NCI-H82 treated with DMSO at 0.1 percent for 48 hours (cell line): ENCODE measurements at regions not wholly inside any gene's neighbourhood (a gene's known extent, or its start where the extent isn't known, plus 50 kb on each side); places are given as distances from the start of the nearest gene placed in this dataset.
"Not testable (repeated sequence)": the region's sequence is repeated elsewhere in the genome, so short reads cannot be mapped to it uniquely, and the experiment has no call there.

Experiments
- DNase-seq: peaks from one replicate; lab custom pipeline; 2025; ENCODE audit not compliant: unreplicated experiment; lab: John Stamatoyannopoulos, UW

DNA sequence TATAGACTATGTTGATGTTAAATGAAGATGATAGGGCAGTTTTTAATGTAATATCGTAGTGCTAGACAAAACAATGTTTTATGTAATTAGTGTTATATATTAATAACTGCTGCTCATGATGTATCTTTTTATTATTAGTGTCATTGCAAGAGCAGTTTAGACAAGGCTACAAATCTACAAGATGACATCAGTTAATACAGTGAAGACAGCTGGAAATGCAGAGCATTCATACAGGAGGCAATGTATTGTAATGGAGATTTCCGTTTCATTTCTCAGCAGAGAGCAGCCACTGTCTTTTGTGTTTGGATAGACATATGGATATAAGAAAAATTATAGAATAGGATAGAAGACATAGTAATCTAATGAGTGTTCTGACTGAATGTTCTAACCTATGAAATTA, 178.0 kb downstream of the FOXG1 start:
- DNase-seq: no peak

DNA sequence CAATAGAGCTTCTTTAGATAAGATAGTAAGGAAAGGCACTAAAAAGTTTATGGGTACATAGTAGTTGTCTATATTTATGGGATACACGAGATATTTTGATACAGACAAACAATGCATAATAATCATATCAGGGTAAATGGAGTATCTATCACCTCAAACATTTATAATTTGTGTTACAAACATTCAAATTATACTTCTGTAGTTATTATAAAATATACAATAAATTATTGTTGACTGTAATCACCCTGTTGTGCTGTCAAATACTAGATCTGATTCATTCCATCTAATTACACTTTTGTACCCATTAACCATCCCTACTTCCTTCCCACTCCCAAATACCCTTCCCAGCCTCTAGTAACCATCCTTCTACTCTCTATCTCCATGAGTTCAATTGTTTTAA, 179.7 kb downstream of the FOXG1 start:
- DNase-seq: no peak

DNA sequence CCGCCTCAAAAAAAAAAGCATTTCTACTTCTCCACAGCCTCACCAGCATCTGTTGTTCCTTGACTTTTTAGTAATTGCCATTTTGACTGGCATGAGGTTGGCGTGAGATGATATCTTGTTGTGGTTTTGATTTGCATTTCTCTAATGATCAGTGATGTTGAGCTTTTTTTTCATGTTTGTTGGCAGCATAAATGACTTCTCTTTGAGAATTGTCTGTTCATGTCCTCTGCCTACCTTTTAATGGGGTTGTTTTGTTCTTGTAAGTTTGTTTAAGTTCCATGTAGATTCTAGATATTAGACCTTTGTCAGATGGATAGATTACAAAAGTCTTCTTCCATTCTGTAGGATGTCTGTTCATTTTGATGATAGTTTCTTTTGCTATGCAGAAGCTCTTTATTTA, 182.9 kb downstream of the FOXG1 start:
- no peak for DNase-seq

DNA sequence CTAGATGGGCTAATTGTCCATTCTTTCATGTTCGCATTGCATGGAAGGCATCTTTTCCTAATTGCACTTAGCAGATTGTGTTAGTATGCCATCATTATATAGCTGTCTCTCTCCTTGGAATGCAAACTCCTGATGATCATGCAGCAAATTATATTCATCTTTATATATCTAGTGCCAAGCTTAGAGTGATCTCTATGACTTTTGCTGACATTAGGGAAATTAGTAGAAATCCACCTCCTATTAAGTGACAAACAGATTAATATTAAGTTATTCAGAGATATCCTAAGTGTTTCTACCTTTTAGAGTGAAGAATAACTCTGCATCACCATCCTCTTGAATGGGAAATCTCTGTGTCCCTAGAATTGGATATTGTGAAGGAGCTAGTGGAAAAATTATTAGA, 185.6 kb downstream of the FOXG1 start:
- no peak for DNase-seq

DNA sequence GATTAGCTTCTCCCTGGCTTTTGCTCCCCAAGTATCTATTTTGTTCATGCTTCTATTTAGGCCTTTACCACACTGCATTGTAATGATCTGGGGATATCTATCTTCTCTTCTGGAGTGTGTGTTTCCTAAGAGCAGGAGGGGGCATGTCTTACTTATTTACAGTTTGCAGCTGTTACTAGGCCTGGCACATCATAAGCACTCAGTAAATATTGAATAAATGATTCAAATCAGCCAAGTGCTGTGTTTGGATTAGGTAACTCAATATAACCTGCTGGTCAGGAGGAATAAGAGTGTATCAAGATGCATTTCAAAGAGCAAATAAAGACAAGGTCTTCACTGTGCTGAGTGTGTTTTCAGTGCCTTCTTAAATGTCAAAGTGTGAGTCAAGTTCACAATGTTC, 186.1 kb downstream of the FOXG1 start:
- DNase-seq: no peak

DNA sequence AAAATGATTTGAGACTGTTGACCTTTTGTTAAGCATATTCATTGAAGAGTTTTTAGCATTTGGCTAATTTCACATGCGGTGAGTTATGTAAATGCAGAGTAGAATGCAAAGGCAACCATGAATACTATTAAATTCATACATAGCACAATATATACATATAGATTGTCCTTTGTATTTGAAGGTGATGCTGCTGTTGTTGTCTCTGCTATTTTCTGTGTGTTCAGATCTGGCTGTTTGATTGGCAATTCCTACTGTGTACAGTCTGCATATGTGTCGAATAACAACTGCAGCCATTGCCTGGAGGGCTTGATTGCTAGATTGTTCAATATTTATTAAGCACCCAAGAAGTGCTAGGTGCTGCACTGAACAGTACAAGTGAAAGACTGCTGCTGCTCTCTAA, 187.4 kb downstream of the FOXG1 start:
- DNase-seq: no peak

DNA sequence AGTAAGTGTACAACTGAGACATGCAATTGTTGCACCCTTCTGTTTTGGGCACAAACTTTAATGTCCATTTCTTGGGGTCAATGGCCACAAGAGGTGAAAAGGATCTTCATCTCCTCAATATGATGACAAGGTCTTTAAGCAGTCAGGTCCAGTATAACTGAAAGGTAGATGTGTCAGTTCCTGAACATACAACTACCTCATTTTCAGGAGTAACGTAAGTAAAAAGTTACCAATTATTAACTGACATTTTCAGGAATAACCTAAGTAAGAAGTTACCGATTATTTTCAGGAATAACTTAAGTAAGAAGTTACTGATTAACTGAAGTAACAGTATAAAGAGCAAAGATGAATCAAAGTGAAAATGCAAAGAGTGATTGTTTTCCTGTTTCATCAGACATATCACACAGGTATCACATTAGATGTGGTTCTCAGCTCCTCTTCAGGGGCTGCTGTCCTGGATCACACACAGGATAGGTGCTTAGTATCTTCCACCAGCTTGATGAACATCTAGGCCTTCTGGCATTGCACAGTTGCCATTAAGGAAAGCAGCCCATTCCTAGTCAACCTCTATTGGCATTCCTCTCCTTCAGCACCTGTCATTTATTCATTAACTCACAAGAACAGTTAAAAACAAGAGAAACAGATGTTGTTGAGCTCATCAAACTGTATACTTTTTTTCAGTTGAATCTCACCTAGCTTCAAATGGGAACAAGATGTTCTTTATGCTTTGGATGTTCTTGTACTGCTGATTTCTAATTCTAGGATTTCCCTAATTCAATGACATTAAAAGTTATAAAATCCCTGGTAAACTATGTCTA, 200.0 kb downstream of the FOXG1 start:
- DNase-seq: no peak

DNA sequence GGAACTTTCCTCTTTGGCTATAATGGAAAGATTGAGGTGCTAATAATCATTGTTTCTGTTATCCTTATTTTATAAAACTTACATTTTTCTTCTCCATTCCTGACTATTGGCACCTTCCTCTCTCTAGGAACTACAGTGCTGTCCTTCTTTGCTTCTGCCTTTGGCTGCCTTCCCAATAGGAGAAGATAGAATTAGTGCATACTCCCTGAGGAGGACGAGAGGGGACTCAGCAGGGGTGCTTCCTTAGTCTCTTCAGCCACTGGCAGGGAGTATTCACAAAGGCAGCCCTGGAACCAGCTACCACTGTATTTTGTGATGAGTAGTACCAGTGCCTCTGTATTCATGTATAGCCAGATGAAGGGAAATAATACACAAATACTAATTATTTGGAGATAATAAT, 208.5 kb downstream of the FOXG1 start:
- no peak for DNase-seq

DNA sequence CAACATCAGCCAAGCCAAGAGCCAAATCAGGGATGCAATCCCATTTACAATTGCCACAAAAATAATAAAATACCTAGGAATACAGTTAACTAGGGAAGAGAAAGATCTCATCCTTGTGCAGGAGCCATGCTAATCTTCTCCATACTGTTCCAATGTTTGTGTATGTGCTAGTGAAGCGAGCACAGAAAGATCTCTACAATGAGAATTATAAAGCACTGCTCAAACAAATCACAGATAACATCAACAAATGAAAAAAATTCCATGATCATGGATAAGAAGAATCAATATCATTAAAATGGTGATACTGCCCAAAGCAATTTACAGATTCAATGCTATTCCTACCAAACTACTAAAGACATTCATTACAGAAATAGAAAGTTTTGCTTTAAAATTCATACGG, 215.6 kb downstream of the FOXG1 start:
- no peak for DNase-seq

DNA sequence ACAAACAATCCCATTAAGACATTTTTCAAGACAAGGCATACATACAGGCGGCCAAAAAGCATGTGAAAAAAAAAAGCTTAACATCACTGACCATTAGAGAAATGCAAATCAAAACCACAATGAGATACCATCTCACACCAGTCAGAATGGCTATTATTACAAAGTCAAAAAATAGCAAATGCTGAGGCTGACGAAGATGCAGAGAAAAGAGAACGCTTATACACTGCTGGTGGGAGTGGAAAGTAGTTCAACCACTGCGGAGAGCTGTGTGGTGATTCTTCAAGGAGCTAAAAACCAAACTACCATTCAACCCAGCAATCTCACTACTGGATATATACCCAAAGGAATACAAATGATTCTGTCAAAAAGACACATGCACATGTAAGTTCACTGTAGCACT, 216.7 kb downstream of the FOXG1 start:
- no peak for DNase-seq

DNA sequence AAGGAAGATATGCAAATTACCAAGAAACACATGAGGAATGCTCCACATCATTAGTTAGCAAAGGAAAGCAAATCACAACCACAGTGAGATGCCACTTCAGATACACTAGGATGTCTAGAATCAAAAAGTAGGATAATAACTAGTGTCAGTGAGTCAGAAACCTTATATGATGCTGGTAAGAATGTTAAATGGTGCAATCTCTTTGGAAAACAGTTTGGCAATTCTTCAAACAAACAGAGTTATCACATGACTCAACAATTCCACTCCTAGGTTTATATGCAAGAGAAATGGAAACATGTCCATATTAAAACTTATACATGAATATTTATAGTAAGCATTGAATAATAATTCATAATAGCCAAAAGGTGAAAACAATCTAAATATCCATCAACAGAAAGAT, 220.9 kb downstream of the FOXG1 start:
- no peak for DNase-seq

DNA sequence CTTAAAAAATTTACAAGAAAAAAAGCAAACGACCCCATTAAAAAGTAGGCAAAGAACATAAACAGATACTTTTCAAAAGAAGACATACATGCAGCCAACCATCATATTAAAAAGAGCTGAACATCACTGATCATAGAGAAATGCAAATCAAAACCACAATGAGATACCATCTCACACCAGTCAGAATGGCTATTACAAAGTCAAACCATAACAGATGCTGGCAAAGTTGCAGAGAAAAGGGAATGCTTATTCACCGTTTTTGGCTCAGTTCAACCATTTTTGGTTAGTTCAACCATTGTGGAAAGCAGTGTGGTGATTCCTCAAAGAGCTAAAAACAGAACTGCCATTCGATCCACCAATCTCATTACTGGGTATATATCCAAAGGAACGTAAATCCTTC, 230.6 kb downstream of the FOXG1 start:
- not testable (repeated sequence) for DNase-seq

DNA sequence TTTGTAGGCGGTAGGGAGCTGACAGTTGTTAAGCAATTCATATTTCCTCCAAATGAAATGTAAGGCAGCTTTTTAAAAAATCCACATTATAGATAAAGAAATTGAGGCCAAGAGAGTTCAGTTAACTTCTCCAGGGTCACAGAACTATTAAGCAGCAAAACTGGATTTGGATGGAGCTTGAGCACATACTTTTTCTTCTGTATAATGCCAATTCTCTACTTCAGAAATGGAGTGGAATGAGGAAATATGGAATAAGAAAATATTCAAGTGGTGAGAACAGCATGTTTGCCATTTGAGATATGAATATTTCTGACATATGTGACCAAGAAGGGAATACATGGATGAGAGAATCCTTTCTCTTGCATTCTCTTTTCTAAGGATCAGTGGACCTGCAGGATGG, 233.1 kb downstream of the FOXG1 start:
- DNase-seq: no peak

DNA sequence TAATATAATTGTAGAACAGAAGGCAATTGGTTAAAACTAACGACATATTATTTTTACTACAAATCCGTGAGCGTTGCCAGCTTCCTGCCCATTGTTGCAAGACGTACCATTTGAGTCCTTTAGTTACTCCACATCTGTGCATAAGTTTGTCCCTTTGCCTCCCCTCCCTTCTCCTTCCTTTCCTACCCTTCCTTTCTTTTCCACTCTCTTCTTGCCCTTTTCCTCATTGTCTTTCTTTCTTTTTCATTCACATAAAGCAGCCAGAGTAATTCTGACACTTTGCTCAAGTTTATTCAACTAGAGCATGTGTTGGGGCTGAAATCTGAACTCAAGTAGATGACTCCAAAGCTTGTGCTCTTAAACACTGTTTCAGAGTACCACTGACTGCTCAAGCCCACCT, 239.1 kb downstream of the FOXG1 start:
- no peak for DNase-seq

DNA sequence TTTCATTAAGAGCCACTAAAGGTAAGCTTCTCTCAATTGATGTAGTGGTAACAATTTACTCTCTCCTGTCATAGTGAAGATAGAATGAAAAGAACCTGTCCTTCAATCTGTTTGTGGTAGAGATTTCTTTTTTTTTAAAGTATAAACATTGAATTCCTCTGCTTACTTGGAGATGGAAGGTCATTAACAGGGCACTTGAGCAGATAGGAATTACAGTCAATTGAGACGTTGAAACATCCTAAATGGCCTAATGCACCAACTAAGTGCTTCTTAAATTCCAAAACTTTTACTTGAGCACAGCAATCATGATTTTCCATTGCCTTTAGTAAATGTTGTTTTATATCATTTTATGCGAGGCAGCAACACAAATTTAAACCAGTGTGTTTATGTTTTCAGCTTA, 241.4 kb downstream of the FOXG1 start:
- no peak for DNase-seq

DNA sequence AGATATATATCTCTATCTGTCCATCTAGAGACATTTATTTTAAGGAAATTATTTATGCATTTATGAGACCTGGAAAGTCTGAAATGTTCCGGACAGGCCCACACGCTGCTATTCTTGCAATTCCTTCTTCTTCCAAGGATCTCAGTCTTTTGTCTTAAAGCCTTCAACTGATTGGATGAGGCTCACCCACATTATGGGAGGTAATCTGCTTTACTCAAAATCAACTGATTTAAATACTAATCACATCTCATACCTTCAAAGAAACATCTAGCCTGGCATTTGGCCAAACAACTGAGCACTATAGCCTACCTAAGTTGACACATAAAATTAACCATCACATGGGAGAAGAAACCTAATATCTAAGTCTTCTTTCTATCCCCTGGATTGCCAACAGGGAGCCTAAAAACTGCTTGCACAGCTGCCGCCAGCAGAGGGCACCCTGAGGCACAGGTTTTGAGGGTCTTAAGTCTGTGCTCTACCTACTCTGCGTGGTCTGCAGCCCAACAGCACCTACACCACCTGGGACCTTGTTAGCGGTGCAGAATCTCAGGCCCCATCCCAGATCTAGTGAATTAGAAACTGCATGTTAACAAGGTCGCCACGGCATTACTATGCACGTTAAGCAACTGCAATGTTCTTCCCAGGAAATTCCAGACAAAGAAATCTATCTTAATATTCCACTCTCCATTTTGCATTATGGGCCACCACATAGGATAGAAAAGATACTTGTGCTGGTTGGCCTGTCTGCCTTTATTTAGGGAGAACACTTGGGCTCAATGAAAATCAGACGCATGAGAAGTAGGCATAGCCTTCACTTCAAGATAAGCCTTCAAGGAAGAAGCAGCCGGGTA, 249.7 kb downstream of the FOXG1 start:
- DNase-seq: peak; percentile 38

DNA sequence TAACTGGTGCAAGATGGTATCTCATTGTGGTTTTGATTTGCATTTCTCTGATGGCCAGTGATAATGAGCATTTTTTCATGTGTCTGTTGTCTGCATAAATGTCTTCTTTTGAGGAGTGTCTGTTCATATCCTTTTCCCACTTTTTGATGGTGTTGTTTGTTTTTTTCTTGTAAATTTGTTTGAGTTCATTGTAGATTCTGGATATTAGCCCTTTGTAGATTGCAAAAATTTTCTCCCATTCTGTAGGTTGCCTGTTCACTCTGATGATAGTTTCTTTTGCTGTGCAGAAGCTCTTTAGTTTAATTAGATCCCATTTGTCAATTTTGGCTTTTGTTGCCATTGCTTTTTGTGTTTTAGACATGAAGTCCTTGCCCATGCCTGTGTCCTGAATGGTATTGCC, 256.9 kb downstream of the FOXG1 start:
- DNase-seq: not testable (repeated sequence)

DNA sequence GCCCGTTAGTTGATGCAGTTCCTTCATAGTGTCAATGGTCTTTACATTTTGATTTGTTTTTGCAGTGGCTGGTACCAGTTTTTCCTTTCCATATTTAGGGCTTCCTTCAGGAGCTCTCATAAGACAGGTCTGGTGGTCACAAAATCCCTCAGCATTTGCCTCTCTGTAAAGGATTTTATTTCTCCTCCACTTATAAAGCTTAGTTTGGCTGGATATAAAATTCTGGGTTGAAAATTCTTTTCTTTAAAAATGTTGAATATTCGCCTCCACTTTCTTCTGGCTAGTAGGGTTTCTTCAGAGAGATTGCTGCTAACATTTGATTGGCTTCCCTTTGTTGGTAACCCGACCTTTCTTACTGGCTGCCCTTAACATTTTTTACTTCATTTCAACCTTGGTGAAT, 260.9 kb downstream of the FOXG1 start:
- DNase-seq: not testable (repeated sequence)

DNA sequence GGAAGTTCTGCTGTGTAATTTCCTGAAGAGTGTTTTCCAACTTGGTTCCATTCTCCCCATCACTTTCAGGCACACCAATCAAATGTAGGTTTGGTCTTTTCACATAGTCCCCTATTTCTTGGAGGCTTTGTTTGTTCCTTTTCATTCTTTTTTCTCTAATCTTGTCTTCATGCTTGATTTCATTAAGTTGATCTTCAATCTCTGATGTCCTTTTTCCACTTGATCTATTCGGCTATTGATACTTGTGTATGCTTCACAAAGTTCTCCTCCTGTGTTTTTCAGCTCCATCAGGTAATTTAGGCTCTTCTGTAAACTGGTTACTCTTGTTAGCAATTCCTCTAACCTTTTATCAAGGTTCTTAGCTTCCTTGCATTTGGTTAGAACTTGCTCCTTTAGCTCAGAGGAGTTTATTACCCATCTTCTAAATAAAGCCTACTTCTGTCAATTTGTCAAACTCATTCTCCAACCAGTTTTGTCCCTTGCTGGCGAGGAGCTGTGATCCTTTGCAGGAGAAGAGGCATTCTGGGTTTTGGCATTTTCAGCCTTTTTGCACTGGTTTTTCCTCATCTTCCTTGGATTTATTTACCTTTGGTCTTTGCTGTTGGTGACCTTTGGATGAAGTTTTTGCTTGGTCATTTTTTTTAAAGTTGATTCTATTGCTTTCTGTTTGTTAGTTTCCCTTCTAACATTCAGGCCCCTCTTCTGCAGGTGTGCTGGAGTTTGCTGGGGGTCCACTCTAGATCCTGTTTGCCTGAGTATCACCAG, 261.5 kb downstream of the FOXG1 start:
- DNase-seq: not testable (repeated sequence)

DNA sequence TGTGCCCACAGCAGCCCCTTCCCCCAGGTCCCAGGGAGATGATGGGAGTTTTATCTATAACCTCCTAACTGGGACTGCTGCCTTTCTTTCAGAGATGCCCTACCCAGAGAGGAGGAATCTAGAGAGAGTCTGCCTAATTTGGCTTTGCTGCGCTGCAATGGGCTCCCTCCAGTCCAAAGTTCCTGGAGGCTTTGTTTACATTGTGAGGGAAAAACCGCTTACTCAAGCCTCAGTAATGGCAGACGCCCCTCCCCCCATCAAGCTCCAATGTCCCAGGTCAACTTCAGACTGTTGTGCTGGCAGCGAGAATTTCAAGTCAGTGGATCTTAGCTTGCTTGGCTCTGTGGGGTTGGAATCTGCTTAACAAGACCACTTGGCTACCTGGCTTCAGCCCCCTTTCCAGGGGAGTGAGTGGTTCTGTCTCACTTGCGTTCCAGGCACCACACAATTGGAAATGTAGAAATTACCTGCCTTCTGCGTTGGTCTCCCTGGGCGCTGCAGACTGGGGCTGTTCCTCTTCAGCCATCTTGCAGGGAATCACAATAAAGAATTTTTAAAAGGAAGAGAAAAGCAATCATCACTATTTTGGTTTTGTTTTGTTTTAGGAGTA, 262.5 kb downstream of the FOXG1 start:
- DNase-seq: no peak

DNA sequence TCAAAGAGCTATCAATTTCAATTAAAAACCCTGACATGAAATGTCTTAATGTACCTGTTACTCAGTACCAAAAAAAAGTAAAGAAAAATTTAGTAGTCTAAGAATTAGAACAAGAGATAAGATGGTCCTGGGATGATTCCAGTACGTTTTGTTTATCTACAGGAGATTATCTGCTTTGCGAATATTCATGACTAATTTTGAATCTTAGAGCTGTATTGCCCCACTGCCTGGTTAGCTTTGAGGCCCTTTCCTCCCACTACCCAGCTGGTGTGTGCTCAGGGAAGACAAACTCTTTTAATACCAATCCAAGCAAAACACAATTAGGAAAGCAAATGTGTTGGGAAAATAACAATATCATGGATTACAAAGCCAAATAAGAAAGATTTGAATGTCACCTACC, 263.5 kb downstream of the FOXG1 start:
- DNase-seq: no peak
